ENCODE measurements at regions not wholly inside any gene's neighbourhood (a gene's known extent, or its start where the extent isn't known, plus 50 kb on each side); places are given as distances from the start of the nearest gene placed in this dataset.

GRCh38 chr5:82766206-82766605, 311.0 kb downstream of the TMEM167A start:
- TF ChIP-seq CTCF (IDR thresholded peaks at IDR 0.05; ENCODE audit: borderline replicate concordance, insufficient read depth, low read depth, low read length) = no peak
- H3K4me3 ChIP-seq (ENCODE audit: low read depth, low read length) = no peak overlapping the region

GRCh38 chr5:82765765-82766164, 311.4 kb downstream of the TMEM167A start:
- H3K4me3 ChIP-seq (ENCODE audit: low read depth, low read length) = no peak overlapping the region
- no peak for TF ChIP-seq CTCF (IDR thresholded peaks at IDR 0.05; ENCODE audit: borderline replicate concordance, insufficient read depth, low read depth, low read length)

GRCh38 chr5:82760856-82761255, 316.3 kb downstream of the TMEM167A start:
- TF ChIP-seq CTCF (IDR thresholded peaks at IDR 0.05; ENCODE audit: borderline replicate concordance, insufficient read depth, low read depth, low read length) = no peak
- H3K4me3 ChIP-seq (ENCODE audit: low read depth, low read length) = no peak overlapping the region

- TF ChIP-seq CTCF (IDR thresholded peaks at IDR 0.05; ENCODE audit: borderline replicate concordance, insufficient read depth, low read depth, low read length) = no peak
- no peak overlapping the region for H3K4me3 ChIP-seq (ENCODE audit: low read depth, low read length)
Measured at GRCh38 chr5:82758881-82759280, 318.3 kb downstream of the TMEM167A start.

GRCh38 chr5:82754759-82755158, 322.4 kb downstream of the TMEM167A start:
- TF ChIP-seq CTCF (IDR thresholded peaks at IDR 0.05; ENCODE audit: borderline replicate concordance, insufficient read depth, low read depth, low read length) = no peak
- H3K4me3 ChIP-seq (ENCODE audit: low read depth, low read length) = no peak overlapping the region

GRCh38 chr5:82754036-82754746, 323.0 kb downstream of the TMEM167A start:
- no peak for TF ChIP-seq CTCF (IDR thresholded peaks at IDR 0.05; ENCODE audit: borderline replicate concordance, insufficient read depth, low read depth, low read length)
- H3K4me3 ChIP-seq (ENCODE audit: low read depth, low read length) = no peak overlapping the region

- TF ChIP-seq CTCF (IDR thresholded peaks at IDR 0.05; ENCODE audit: borderline replicate concordance, insufficient read depth, low read depth, low read length) = no peak
- no peak overlapping the region for H3K4me3 ChIP-seq (ENCODE audit: low read depth, low read length)
Measured at GRCh38 chr5:82753374-82753773, 323.8 kb downstream of the TMEM167A start.

Data from GM12875 (cell line).